NT2/D1 (cell line): ENCODE measurements at regions not wholly inside any gene's neighbourhood (a gene's known extent, or its start where the extent isn't known, plus 50 kb on each side); places are given as distances from the start of the nearest gene placed in this dataset.

Source experiments
- YY1 ChIP-seq: IDR thresholded peaks from 2 replicates; pipeline ENCODE4 v1.6.1; 2011; ENCODE audit not compliant: insufficient read length, insufficient read depth
- ZNF274 ChIP-seq: IDR thresholded peaks from 2 replicates; pipeline ENCODE4 v1.6.1; 2011; ENCODE audit warnings: mild to moderate bottlenecking, low read depth, low read length

DNA sequence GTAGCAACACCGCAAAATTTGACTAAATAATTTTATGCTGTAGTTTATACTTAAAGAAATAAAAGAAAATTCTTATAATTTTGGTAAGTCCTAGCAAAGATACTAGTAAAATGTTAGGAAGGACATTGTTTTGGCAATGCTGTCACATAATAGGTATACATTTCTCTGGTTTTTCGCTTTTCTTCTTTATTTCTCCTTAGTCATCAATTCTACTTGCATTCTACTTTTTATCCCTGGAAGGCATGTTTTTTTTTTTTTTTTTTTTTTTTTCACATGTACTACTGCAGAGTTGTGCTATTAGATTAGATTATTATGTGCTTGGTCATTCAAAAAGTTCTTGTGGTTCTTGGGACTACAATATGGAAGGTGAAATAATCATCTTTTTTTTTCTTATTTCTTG is 1421.2 kb downstream of the SI start:
- TF ChIP-seq ZNF274: no peak
- TF ChIP-seq YY1: no peak
